CD14-positive monocyte (primary cell): ENCODE measurements at regions not wholly inside any gene's neighbourhood (a gene's known extent, or its start where the extent isn't known, plus 50 kb on each side); places are given as distances from the start of the nearest gene placed in this dataset.

Source experiments
- DNase-seq, 3 donors: peaks; one replicate each; pipeline ENCODE4 v3.0.0-alpha.2; 2011 to 2022
- H2AFZ ChIP-seq: 2 replicates; pipeline ENCODE4 v1.6.0; 2012; ENCODE audit warnings: mild to moderate bottlenecking, low read depth, low read length, inconsistent platforms; ENCODE audit not compliant: insufficient read depth, poor library complexity, severe bottlenecking
- H3K27ac ChIP-seq, 2 donors: 1 replicate in 1 of 2; 2 replicates in 1 of 2; pipeline ENCODE4 v1.5.1; 2012 to 2013; ENCODE audit warnings: low read length in 2 of 2, control low read depth in 1 of 2, inconsistent platforms in 1 of 2, low read depth in 1 of 2, mild to moderate bottlenecking in 1 of 2
- H3K27me3 ChIP-seq, 2 donors: one replicate each; pipeline versions ENCODE4 v1.6.0 to v1.6.1; 2011 to 2013; ENCODE audit warnings: low read length in 2 of 2; ENCODE audit not compliant: control insufficient read depth in 2 of 2, insufficient read depth in 2 of 2
- H3K36me3 ChIP-seq, 2 donors: replicated peaks in 1 of 2; 1 replicate in 1 of 2; 2 replicates in 1 of 2; pipeline versions ENCODE4 v1.5.1 to v1.6.1; 2012 to 2013; ENCODE audit warnings: low read length in 2 of 2, control low read depth in 1 of 2, inconsistent platforms in 1 of 2, mild to moderate bottlenecking in 1 of 2; ENCODE audit not compliant: insufficient read depth in 2 of 2, control insufficient read depth in 1 of 2
- H3K4me1 ChIP-seq, 2 donors: 1 replicate in 1 of 2; 2 replicates in 1 of 2; pipeline versions ENCODE4 v1.5.1 to v1.6.1; 2012 to 2013; ENCODE audit warnings: low read length in 2 of 2, control low read depth in 1 of 2, inconsistent platforms in 1 of 2, mild to moderate bottlenecking in 1 of 2, moderate library complexity in 1 of 2; ENCODE audit not compliant: insufficient read depth in 2 of 2, control insufficient read depth in 1 of 2
- H3K4me2 ChIP-seq: replicated peaks from 2 replicates; pipeline ENCODE3; 2012; ENCODE audit warnings: low read length, moderate library complexity, mild to moderate bottlenecking; ENCODE audit not compliant: poor library complexity, severe bottlenecking; ENCODE audit errors: extremely low read depth
- H3K4me3 ChIP-seq, 3 experiments: fragments of 200-600 bp in 1 of 3; sonication (generic) in 1 of 3; replicated peaks in 1 of 3; 1 replicate in 2 of 3; 2 replicates in 1 of 3; pipeline ENCODE4 v1.5.1; 2011 to 2013; ENCODE audit warnings: low read length in 3 of 3, mild to moderate bottlenecking in 3 of 3, control low read depth in 2 of 3, low read depth in 2 of 3, inconsistent platforms in 1 of 3, moderate library complexity in 1 of 3
- H3K79me2 ChIP-seq: 2 replicates; pipeline ENCODE4 v1.6.0; 2012; ENCODE audit warnings: mild to moderate bottlenecking, control low read depth, inconsistent platforms, low read length, moderate library complexity; ENCODE audit not compliant: insufficient read depth
- H3K9ac ChIP-seq: 2 replicates; pipeline ENCODE4 v1.6.0; 2017; ENCODE audit warnings: low read length, mild to moderate bottlenecking; ENCODE audit not compliant: insufficient read depth, poor library complexity, severe bottlenecking
- H3K9me3 ChIP-seq, 2 donors: replicated peaks in 1 of 2; 1 replicate in 1 of 2; 2 replicates in 1 of 2; pipeline versions ENCODE4 v1.5.1 to v1.6.1; 2012 to 2013; ENCODE audit warnings: low read length in 2 of 2, control low read depth in 1 of 2; ENCODE audit not compliant: control insufficient read depth in 1 of 2, insufficient read depth in 1 of 2
- H4K20me1 ChIP-seq: 2 replicates; pipeline ENCODE4 v1.6.0; 2012; ENCODE audit warnings: mild to moderate bottlenecking, low read length, control low read depth, moderate library complexity; ENCODE audit not compliant: insufficient read depth
- H3K27ac Mint-ChIP-seq, 7 donors: one replicate each; pipeline ENCODE4 v1.8.0; 2020; ENCODE audit warnings: mild to moderate bottlenecking in 7 of 7, mixed read lengths in 7 of 7, moderate library complexity in 6 of 7, inconsistent platforms in 2 of 7
- H3K27me3 Mint-ChIP-seq, 3 donors: one replicate each; pipeline ENCODE4 v1.8.0; 2021 to 2022; ENCODE audit warnings: low read depth in 3 of 3, mild to moderate bottlenecking in 3 of 3, mixed read lengths in 3 of 3, moderate library complexity in 3 of 3, inconsistent platforms in 1 of 3
- H3K36me3 Mint-ChIP-seq, 2 donors: one replicate each; pipeline ENCODE4 v1.8.0; 2020; ENCODE audit warnings: mixed read lengths in 2 of 2, inconsistent platforms in 1 of 2, mild to moderate bottlenecking in 1 of 2
- H3K4me1 Mint-ChIP-seq: one replicate; pipeline ENCODE4 v1.8.0; 2020; ENCODE audit warnings: mild to moderate bottlenecking, mixed read lengths
- H3K4me3 Mint-ChIP-seq, 2 donors: one replicate each; pipeline ENCODE4 v1.8.0; 2020; ENCODE audit warnings: mild to moderate bottlenecking in 2 of 2, mixed read lengths in 2 of 2, moderate library complexity in 1 of 2
- H3K9me3 Mint-ChIP-seq, 7 donors: one replicate each; pipeline ENCODE4 v1.8.0; 2020 to 2022; ENCODE audit warnings: mixed read lengths in 7 of 7, mild to moderate bottlenecking in 6 of 7, moderate library complexity in 6 of 7, inconsistent platforms in 2 of 7
- CTCF ChIP-seq: fragments of 200-600 bp; IDR thresholded peaks from one replicate; pipeline ENCODE4 v1.8.0; 2022; ENCODE audit warnings: antibody characterized with exemption, mild to moderate bottlenecking
- WGBS: methylation state at CpG from one replicate; pipeline ENCODE4 v1.1.5; 2013; ENCODE audit warnings: missing lambda C conversion rate; ENCODE audit not compliant: insufficient coverage; 5-methylcytosine and 5-hydroxymethylcytosine counted together
- intact Hi-C, 2 donors: fragments of 100-400 bp; cut with micrococcal nuclease; formaldehyde crosslinking; loops; one replicate each; pipeline versions ENCODE4 v1.15.0 to v1.15.1; 2023

GRCh38 chr3:23036728-23037127 lies 166.4 kb upstream of the UBE2E2 start:
- Histone ChIP-seq H3K4me2 (no peak overlapping the region), H4K20me1 (no peaks in the 10 kb centered on the region)

GRCh38 chr3:23038471-23038870 lies 164.7 kb upstream of the UBE2E2 start:
- no peaks in the 10 kb centered on the region for H3K4me1 ChIP-seq
- DNase-seq = no peak
- TF ChIP-seq CTCF = no peak
- no peak overlapping the region for H3K27ac ChIP-seq
- intact Hi-C loops = no loop called here
- Mint-ChIP-seq H3K27me3 (peaks cover 0 to 2% (median 0%) of the 10 kb centered on the region in 3 donors), H3K4me3 (no peak overlapping the region), H3K4me1 (peaks cover 1% of the 10 kb centered on the region), H3K27ac (no peak overlapping the region), H3K36me3 (no peaks in the 10 kb centered on the region), H3K9me3 (peaks cover 0 to 6% (median 3%) of the 10 kb centered on the region in 7 donors)
- no peak overlapping the region for H3K4me2 ChIP-seq
- no CpG with 5 or more reads among the region's 2 CpGs for WGBS
- H4K20me1 ChIP-seq = no peaks in the 10 kb centered on the region
- H3K27me3 ChIP-seq = no peaks in the 10 kb centered on the region
- H3K9me3 ChIP-seq = peaks cover 0 to 5% of the 10 kb centered on the region in 2 donors
- no peak overlapping the region for H3K4me3 ChIP-seq
- H2AFZ ChIP-seq = no peak overlapping the region
- H3K9ac ChIP-seq = no peak overlapping the region
- no peaks in the 10 kb centered on the region for H3K79me2 ChIP-seq
- H3K36me3 ChIP-seq = no peaks in the 10 kb centered on the region

More at GRCh38 chr3:23036728-23037127, 166.4 kb upstream of the UBE2E2 start:
- H3K4me3 Mint-ChIP-seq = no peak overlapping the region
- H3K27ac Mint-ChIP-seq = no peak overlapping the region
- H3K36me3 Mint-ChIP-seq = no peaks in the 10 kb centered on the region
- Histone ChIP-seq H3K27ac (no peak overlapping the region), H3K4me1 (no peaks in the 10 kb centered on the region), H3K9ac (no peak overlapping the region), H3K4me3 (no peak overlapping the region), H3K36me3 (no peaks in the 10 kb centered on the region), H2AFZ (no peak overlapping the region), H3K27me3 (no peaks in the 10 kb centered on the region), H3K9me3 (peaks cover 0 to 5% of the 10 kb centered on the region in 2 donors), H3K79me2 (no peaks in the 10 kb centered on the region)
- peaks cover 0 to 2% (median 0%) of the 10 kb centered on the region in 3 donors for H3K27me3 Mint-ChIP-seq
- H3K4me1 Mint-ChIP-seq = peaks cover 1% of the 10 kb centered on the region
- H3K9me3 Mint-ChIP-seq = peaks cover 0 to 10% (median 4%) of the 10 kb centered on the region in 7 donors
- WGBS = 0% methylated on average over 1 of the region's 4 CpGs
- intact Hi-C loops = no loop called here
- no peak for DNase-seq
- TF ChIP-seq CTCF = no peak
